SK-N-SH (cell line): ENCODE measurements at regions not wholly inside any gene's neighbourhood (a gene's known extent, or its start where the extent isn't known, plus 50 kb on each side); places are given as distances from the start of the nearest gene placed in this dataset.

Experiments used
- CTCF ChIP-seq: fragments of 200-600 bp; sonication (generic); IDR thresholded peaks from 2 replicates; pipeline ENCODE4 v1.6.1; 2017; ENCODE audit warnings: antibody characterized with exemption, mild to moderate bottlenecking, moderate library complexity
- REST ChIP-seq: IDR thresholded peaks from 2 replicates; pipeline ENCODE4 v1.6.1; 2012; ENCODE audit warnings: mild to moderate bottlenecking, low read depth, low read length, moderate library complexity
- TF ChIP-seq, protein P1 (sequence below): IDR thresholded peaks from 2 replicates; pipeline ENCODE4 v1.4.0; 2012; ENCODE audit warnings: low read depth
- TF ChIP-seq, protein P2 (sequence below): IDR thresholded peaks from 2 replicates; pipeline ENCODE4; 2012

DNA sequence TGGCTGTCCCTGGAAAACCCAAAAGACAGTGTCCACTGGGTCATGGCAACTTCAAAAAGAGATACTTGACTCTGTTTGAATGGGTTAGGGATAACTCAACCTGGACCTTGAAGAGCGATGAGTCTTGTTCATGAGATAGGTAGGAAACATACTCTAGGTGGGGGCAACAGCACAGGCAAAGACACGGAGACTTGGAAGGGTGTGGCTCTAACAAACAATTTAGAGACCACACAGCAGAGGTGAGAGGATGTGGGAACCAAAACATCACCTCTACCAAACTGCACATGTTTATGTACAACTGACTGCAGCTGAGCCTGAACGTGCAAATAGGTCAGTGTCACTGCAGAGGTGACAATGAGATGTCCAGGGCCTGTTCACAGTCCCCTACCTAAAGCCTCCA, 247.7 kb upstream of the ADRA1B start:
- TF ChIP-seq CTCF (no peak), REST (no peak)
- TF ChIP-seq, protein P1, sequence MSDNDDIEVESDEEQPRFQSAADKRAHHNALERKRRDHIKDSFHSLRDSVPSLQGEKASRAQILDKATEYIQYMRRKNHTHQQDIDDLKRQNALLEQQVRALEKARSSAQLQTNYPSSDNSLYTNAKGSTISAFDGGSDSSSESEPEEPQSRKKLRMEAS = no peak
- TF ChIP-seq, protein P2, sequence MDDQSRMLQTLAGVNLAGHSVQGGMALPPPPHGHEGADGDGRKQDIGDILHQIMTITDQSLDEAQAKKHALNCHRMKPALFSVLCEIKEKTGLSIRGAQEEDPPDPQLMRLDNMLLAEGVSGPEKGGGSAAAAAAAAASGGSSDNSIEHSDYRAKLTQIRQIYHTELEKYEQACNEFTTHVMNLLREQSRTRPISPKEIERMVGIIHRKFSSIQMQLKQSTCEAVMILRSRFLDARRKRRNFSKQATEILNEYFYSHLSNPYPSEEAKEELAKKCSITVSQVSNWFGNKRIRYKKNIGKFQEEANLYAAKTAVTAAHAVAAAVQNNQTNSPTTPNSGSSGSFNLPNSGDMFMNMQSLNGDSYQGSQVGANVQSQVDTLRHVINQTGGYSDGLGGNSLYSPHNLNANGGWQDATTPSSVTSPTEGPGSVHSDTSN = no peak
